Activated naive CD8-positive, alpha-beta T cell (primary cell): ENCODE measurements at regions not wholly inside any gene's neighbourhood (a gene's known extent, or its start where the extent isn't known, plus 50 kb on each side); places are given as distances from the start of the nearest gene placed in this dataset.
A peak's percentile ranks its signal among the peaks of the same experiment; 100 is the strongest.

Experiments used
- H3K27ac Mint-ChIP-seq: one replicate; pipeline ENCODE4 v1.8.0; 2021; ENCODE audit warnings: mixed read lengths
- H3K27me3 Mint-ChIP-seq: one replicate; pipeline ENCODE4 v1.8.0; 2021; ENCODE audit warnings: mixed read lengths
- H3K36me3 Mint-ChIP-seq: one replicate; pipeline ENCODE4 v1.8.0; 2021; ENCODE audit warnings: mixed read lengths
- H3K4me1 Mint-ChIP-seq: one replicate; pipeline ENCODE4 v1.8.0; 2021; ENCODE audit warnings: low read depth, mixed read lengths
- H3K4me3 Mint-ChIP-seq: one replicate; pipeline ENCODE4 v1.8.0; 2021; ENCODE audit warnings: mild to moderate bottlenecking, mixed read lengths
- H3K9me3 Mint-ChIP-seq: one replicate; pipeline ENCODE4 v1.8.0; 2021; ENCODE audit warnings: low read depth, mixed read lengths

DNA sequence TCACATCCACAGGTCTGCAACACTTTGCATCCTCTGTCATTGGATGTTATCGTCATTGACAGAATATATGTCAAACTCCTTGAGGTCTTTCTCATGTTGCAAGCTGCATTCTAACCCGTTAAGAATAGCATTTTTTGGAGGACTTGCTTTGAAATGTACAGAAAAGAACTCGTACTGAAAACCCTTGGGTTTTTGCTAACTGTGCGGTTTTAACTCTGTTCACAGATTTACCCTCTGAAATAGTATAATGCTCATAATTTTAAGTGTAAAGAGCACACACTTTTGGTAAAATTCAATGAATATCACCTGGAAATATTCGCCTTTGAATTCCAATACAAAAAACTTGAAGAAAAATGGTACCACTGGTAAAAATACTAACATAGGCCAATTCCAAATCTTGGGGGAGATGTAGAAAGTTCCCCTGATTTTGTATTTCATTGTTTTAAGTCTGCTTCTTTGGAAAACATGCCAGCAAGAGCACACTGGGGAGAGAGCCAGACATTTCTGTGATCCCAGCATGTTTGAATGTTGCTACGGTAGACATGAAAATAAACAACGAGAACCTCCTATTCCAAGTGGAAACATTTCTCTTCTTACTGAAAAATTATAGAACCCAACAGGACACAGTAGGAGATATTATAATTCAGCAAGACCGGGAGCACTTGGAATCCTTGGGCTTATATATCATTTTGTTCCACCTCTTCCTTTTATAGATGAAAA lies 446.0 kb downstream of the AEBP2 start:
- Mint-ChIP-seq H3K9me3 (peaks cover 4% of the 10 kb centered on the region), H3K27me3 (peaks cover 4% of the 10 kb centered on the region), H3K4me3 (no peak overlapping the region), H3K27ac (no peak overlapping the region), H3K36me3 (no peaks in the 10 kb centered on the region), H3K4me1 (no peaks in the 10 kb centered on the region)

DNA sequence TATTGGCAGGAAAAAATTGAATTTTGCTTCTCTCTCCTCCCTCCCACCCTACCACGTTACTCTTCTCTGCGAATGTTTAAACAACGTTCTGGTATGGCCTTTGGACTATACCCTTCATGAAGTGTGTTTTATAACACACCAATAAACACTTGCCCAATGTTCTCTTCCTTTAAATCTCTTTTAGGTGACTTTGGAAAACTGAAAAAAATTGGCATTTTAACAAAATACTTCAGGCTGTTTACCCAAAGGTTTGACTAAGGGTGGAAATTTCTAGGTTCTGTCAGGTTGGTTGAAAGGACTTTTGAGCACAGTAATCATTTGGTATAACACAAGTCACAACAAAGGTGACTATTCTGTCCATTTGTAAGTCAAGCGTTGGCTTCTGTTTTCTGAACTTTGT lies 446.8 kb downstream of the AEBP2 start:
- Mint-ChIP-seq H3K36me3 (no peaks in the 10 kb centered on the region), H3K27ac (no peak overlapping the region), H3K27me3 (peaks cover 1% of the 10 kb centered on the region), H3K9me3 (peaks cover 4% of the 10 kb centered on the region), H3K4me3 (no peak overlapping the region), H3K4me1 (no peaks in the 10 kb centered on the region)

DNA sequence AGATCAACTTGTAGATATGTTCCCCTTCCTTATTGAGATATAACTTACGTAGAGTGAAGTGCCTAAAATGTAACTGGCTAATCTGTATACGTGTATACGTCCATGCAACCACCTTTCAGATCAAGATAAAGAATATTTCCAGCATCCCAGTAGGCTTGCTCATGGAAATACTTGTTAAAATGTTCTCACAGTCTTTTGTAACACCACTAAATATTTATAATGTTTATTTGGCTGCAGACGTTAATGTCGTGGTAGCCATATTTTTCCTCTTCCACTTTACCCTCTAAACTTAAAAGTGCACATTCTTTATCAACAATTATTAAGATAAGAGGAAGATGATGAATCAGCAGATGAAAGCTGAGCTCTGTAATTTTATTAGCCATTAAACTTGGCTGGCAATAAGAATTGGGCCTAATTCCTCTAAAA lies 447.4 kb downstream of the AEBP2 start:
- Mint-ChIP-seq H3K27me3 (no peaks in the 10 kb centered on the region), H3K9me3 (peaks cover 4% of the 10 kb centered on the region), H3K27ac (no peak overlapping the region), H3K4me1 (no peaks in the 10 kb centered on the region), H3K4me3 (no peak overlapping the region), H3K36me3 (no peaks in the 10 kb centered on the region)

DNA sequence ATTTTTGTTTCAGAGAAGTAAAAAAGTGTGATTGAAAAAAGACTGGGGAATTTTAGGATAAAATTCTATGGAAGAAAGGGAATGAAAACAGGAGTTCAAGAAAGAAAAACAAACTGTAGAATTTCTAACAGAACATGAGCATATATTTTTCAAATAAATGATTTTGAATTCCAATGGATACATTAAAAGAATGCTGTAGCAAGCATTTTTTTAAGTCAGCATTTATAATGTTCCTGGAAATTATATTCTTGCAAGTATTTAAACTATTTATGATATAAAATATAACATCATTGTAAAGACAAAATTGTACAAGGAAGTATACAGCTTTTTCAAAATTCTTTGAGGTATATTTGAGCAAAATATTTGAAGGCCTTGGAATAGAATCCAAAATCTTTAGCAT lies 450.7 kb downstream of the AEBP2 start:
- H3K4me1 Mint-ChIP-seq: peaks cover 13% of the 10 kb centered on the region
- no peaks in the 10 kb centered on the region for H3K36me3 Mint-ChIP-seq
- no peaks in the 10 kb centered on the region for H3K9me3 Mint-ChIP-seq
- H3K27ac Mint-ChIP-seq: no peak overlapping the region
- H3K27me3 Mint-ChIP-seq: peaks cover 2% of the 10 kb centered on the region
- H3K4me3 Mint-ChIP-seq: no peak overlapping the region

DNA sequence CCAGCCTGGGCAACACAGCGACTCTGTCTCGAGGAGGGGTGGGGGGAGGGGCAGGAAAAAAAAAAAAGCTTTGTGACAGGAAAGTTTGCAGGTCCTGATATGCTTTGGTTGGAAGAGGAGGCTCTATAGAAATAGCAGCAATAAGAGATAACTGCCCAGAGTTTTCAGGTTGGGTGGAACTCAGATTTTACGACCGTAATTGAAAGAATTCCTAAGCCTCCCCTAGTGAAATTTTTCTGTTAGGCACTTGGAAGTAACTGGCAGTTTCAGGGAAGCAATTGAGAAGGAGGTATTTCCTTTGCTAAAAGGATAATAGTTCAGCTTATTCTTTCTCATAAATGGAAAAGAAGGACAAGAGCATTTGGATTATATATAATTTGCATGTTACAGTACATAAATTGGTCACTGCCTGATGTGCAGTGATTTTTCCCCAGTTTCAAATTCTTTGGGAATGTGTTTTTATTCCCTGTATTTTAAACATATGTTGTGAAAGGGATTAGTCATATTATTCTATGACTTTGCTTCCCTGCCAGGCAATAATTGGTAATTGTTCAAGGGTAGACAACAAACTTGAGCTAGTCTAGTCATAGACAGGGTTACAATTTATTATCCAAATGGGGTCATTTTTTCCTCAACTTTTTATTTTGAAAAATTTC lies 452.8 kb downstream of the AEBP2 start:
- H3K4me1 Mint-ChIP-seq: peaks cover 18% of the 10 kb centered on the region

DNA sequence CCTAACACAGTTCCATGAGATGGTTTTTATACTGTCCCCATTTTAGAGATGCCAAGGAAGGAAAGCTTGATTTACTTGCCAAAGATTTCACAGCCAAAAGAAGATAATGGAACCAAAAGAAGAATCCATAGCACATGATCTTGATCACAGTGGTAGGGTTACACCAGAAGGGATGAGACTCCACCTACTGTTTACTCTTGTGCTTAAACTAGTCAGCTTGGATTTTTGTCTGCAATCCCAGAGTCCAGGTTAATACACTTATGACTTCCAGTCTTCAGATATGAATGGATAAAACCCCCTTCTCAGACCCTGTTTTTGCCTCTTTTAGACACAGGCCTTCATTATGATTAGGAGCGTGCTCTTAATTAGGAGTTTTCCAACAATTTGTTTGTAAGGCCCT lies 454.2 kb downstream of the AEBP2 start:
- Mint-ChIP-seq H3K9me3 (no peaks in the 10 kb centered on the region), H3K4me3 (no peak overlapping the region), H3K27me3 (peaks cover 2% of the 10 kb centered on the region), H3K27ac (peak overlapping the region; percentile 46), H3K4me1 (peaks cover 18% of the 10 kb centered on the region), H3K36me3 (no peaks in the 10 kb centered on the region)

More for the DNA sequence above, 452.8 kb downstream of the AEBP2 start:
- H3K27ac Mint-ChIP-seq: no peak overlapping the region
- H3K4me3 Mint-ChIP-seq: no peak overlapping the region
- H3K27me3 Mint-ChIP-seq: peaks cover 2% of the 10 kb centered on the region
- H3K36me3 Mint-ChIP-seq: no peaks in the 10 kb centered on the region
- no peaks in the 10 kb centered on the region for H3K9me3 Mint-ChIP-seq

DNA sequence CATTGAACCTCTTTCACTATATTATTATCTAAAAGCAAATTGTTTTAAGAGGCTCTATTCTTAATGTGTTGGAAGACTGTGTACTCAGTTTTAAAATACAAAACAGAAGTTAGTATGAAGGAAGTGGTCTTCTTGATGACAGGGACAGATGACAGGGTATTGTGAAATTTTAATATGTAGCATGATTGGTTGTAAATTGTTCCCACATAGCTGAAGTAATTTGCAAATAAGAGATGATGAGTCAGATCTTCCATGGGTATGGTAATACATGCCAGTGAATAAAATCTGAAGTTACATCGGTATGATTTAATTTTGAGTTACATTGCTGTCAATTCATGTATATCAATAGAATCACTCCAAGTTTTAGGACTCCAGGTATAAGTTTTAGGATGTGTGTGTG lies 454.8 kb downstream of the AEBP2 start:
- H3K36me3 Mint-ChIP-seq: no peaks in the 10 kb centered on the region
- H3K9me3 Mint-ChIP-seq: no peaks in the 10 kb centered on the region
- peaks cover 2% of the 10 kb centered on the region for H3K27me3 Mint-ChIP-seq
- H3K27ac Mint-ChIP-seq: peak overlapping the region; percentile 94
- peak overlapping the region; percentile 45 for H3K4me3 Mint-ChIP-seq
- peaks cover 18% of the 10 kb centered on the region for H3K4me1 Mint-ChIP-seq

DNA sequence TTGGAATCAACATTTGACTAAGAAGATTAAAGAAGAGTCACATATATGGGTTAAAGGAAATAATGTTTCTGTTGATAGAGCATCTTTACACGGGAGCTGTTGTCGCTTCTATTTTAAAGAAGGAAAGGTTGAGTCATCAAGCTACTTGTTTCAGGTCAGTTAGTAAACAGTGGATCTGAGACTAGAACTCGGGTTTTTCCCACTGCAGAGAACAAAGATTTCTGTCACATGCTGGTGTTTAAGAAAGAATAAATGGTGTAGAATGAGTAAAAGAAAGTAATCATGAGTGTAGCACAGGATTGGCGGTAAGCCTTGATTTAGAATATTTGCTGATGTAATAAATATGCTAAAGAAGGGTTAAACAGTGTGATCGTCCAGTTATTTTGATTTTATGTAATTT lies 455.5 kb downstream of the AEBP2 start:
- H3K27me3 Mint-ChIP-seq: peaks cover 2% of the 10 kb centered on the region
- H3K27ac Mint-ChIP-seq: peak overlapping the region; percentile 94
- H3K4me1 Mint-ChIP-seq: peaks cover 18% of the 10 kb centered on the region
- peak overlapping the region; percentile 57 for H3K4me3 Mint-ChIP-seq
- H3K9me3 Mint-ChIP-seq: no peaks in the 10 kb centered on the region
- H3K36me3 Mint-ChIP-seq: no peaks in the 10 kb centered on the region

DNA sequence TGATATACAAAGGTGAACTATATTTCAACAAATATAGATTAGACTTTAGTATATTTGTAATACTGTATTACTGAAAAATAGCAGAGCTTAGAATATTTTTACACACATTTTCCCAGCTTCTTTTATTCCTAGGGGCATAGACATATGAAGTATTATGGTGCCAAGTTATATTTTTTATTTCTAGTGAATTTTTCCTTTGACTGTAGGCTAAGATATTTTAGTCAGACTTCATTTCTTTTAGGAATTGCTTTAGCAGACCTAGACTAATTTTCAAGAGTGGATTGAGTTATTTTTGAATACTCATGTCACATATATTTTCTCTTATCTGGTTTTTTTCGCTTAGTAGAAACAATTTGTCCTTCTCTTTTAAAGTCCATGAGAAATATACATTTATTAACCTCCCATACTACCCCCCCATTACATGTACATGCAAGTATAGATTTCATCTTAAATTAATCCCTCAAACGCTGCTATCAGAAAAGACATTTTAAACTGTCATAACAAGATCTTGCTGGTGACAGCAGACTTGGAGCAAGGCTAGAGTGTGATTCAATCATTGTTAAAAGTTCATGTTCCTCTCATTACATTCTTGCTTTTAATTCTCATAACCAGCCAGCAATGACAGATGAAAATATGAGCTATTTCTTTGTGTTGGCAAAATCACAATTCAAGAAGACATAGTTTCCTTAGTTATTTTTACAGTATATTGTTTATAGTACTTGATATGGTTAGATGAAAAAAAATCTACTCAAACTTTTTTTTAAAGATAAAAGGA lies 456.1 kb downstream of the AEBP2 start:
- peak overlapping the region; percentile 94 for H3K27ac Mint-ChIP-seq
- H3K9me3 Mint-ChIP-seq: no peaks in the 10 kb centered on the region
- H3K4me3 Mint-ChIP-seq: no peak overlapping the region
- peaks cover 2% of the 10 kb centered on the region for H3K27me3 Mint-ChIP-seq
- peaks cover 18% of the 10 kb centered on the region for H3K4me1 Mint-ChIP-seq
- no peaks in the 10 kb centered on the region for H3K36me3 Mint-ChIP-seq

DNA sequence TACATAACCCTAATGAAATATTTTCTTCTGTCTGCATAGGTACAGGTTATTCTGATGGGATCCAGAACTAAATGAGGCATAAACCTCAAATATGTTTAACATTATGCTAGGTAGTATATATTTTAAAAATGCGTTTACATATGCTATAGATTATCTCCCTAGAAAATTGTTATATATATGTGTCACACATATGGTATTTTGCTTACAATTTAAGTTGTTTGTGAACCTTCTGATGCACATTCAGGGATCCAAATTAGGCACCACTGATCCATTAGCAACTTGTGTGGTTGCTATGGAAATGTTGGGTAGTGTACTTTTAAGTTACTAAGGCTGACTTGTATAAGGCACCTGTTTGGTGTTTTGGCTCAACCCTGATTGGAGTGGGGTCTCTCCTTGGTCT lies 456.7 kb downstream of the AEBP2 start:
- Mint-ChIP-seq H3K36me3 (no peaks in the 10 kb centered on the region), H3K27me3 (peaks cover 2% of the 10 kb centered on the region), H3K9me3 (no peaks in the 10 kb centered on the region), H3K27ac (no peak overlapping the region), H3K4me3 (no peak overlapping the region), H3K4me1 (peaks cover 18% of the 10 kb centered on the region)

DNA sequence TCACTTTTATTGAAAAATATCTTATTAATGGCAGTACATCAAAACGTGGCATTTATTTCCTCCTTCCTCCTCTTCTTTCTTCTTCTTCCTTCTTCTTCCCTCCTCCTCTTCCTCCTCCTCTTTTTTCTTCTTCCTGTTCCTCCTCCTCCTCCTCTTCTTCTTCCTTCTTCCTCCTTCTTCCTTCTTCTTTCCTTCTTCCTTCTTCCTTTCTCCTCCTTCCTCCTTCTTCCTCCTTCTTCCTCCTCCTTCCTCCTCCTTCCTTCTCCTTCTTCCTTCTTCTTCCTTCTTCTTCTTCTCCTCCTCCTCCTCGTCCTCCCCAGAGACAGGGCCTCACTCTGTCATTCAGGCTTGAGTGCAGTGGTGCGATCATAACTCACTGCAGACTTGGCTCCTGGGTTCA lies 457.2 kb downstream of the AEBP2 start:
- Mint-ChIP-seq H3K4me1 (peaks cover 18% of the 10 kb centered on the region), H3K36me3 (no peaks in the 10 kb centered on the region), H3K4me3 (no peak overlapping the region), H3K27ac (no peak overlapping the region), H3K9me3 (no peaks in the 10 kb centered on the region), H3K27me3 (peaks cover 2% of the 10 kb centered on the region)

DNA sequence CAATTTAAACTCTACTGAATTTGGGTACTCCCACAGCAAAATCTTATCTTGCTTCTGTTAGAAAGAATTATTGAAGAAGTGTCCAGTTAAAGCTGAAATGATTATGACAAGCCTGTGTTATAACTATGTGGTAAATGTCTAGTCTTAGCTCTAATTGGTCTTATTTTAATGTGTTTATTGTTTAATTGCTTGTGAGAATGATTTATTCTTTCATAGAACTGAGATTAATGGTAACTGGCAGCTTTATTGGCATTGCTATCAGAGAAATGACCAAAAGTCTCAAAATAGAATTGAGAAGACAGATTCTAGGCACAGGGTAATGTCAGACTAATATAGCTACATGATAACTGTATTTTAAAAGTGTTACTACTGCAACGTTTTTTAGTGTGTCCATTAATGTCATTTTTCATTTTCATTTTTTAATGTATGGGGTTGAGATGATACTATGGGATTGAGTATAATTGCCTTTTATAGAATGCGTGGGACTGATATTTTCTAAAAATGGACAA lies 458.7 kb downstream of the AEBP2 start:
- Mint-ChIP-seq H3K36me3 (no peaks in the 10 kb centered on the region), H3K27me3 (no peaks in the 10 kb centered on the region), H3K4me1 (peaks cover 18% of the 10 kb centered on the region), H3K9me3 (no peaks in the 10 kb centered on the region), H3K27ac (no peak overlapping the region), H3K4me3 (no peak overlapping the region)

DNA sequence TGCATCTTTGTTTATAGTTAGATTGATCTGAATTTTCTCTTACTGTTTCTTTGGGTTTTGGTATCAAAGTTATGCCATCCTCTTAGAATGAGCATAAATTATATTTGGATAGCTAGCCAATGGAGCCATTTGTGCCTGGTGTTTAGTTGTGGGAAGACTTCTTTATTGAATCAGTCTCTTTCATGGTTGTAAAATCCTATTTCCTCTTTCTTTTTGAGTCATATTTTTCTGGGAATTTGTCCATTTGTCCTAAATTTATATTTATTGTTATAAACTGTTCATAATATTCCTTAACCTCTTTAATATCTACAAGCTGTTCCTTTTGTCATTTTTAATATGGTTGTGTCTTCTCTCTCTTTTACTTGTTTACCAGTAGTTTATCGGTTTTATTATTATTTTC lies 462.5 kb downstream of the AEBP2 start:
- Mint-ChIP-seq H3K9me3 (no peaks in the 10 kb centered on the region), H3K27me3 (no peaks in the 10 kb centered on the region), H3K27ac (no peak overlapping the region), H3K36me3 (no peaks in the 10 kb centered on the region), H3K4me3 (no peak overlapping the region), H3K4me1 (no peaks in the 10 kb centered on the region)

DNA sequence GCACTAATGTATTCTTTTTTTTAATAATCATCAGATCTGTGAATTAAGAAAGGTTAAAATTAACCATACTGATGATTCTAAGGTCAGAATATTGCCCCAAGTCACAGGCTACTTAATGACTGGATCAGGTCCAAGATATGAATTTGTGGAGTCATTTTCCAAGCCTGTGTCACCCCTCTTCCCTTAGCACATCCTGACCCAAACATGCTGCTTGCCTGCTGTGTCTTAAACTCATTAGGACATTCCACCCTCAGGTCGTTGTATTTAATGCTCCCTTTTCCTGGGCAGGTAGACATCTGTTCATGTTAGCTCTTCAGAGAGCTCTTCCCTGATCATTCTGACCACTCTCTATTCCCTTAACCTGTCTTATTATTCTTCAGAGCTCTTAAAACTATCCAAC lies 463.5 kb upstream of the PDE3A start:
- Mint-ChIP-seq H3K36me3 (no peaks in the 10 kb centered on the region), H3K4me1 (peaks cover 3% of the 10 kb centered on the region), H3K27ac (no peak overlapping the region), H3K27me3 (no peaks in the 10 kb centered on the region), H3K9me3 (no peaks in the 10 kb centered on the region), H3K4me3 (no peak overlapping the region)

DNA sequence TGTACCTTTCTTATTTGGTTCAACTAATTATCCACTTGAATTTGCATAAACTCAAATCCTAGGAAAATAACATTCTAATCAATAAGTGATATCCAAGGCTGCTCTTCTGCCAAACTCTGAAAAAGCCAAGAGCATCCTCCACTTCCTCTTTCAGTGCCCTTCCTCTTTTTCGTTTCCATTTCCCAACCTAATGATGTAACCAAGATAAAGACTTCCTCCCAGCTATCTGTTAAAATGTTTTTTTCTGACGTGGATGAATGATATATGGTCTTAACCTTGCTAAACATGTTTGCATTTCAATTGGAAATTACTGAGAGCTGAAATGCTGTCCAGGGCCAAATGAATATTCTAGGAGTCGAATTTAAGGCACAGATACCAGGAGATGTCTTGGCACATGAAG lies 459.5 kb upstream of the PDE3A start:
- Mint-ChIP-seq H3K9me3 (no peaks in the 10 kb centered on the region), H3K27ac (no peak overlapping the region), H3K36me3 (no peaks in the 10 kb centered on the region), H3K4me1 (peaks cover 3% of the 10 kb centered on the region), H3K4me3 (no peak overlapping the region), H3K27me3 (peaks cover 2% of the 10 kb centered on the region)
